Endothelial cell of umbilical vein (primary cell): ENCODE measurements at regions not wholly inside any gene's neighbourhood (a gene's known extent, or its start where the extent isn't known, plus 50 kb on each side); places are given as distances from the start of the nearest gene placed in this dataset.

ENCODE experiments used
- BruUV-seq: library from RNA; stranded (reverse); fragments of 400-500 nt; replicated peaks from 2 replicates; lab custom pipeline; 2021; lab: Mats Ljungman, UMichigan
- CTCF ChIA-PET: fragments of 300-600, 350-600 bp; sonication (Branson Sonifier 250); formaldehyde crosslinking; loops from one replicate; lab custom pipeline; 2021; ENCODE audit warnings: antibody characterized with exemption, inconsistent platforms; lab: Charles Lee
- POLR2A ChIA-PET: fragments of 300-600, 350-600 bp; sonication (Branson Sonifier 250); formaldehyde crosslinking; loops from one replicate; lab custom pipeline; 2021; ENCODE audit warnings: antibody characterized with exemption, inconsistent platforms; lab: Charles Lee
- DNase-seq: peaks from one replicate; pipeline ENCODE4 v3.0.0-alpha.2; 2011; ENCODE audit warnings: low read depth, low spot score
- FAIRE-seq: peaks from 2 replicates; lab custom pipeline; 2011; peaks lifted over from hg19 to GRCh38; lab: Jason Lieb, UNC
- H2AFZ ChIP-seq: 2 replicates; pipeline ENCODE4 v1.6.0; 2012; ENCODE audit warnings: low read depth, low read length, control low read depth, inconsistent platforms
- H3K27ac ChIP-seq: 2 replicates; pipeline ENCODE4 v1.5.1; 2011; ENCODE audit warnings: low read depth, mild to moderate bottlenecking, control low read depth, low read length, moderate library complexity; ENCODE audit not compliant: insufficient read depth
- H3K27me3 ChIP-seq, 2 experiments: 2 replicates each; pipeline versions ENCODE4 v1.6.0 to v1.6.1; 2011; ENCODE audit warnings: low read length in 2 of 2, mixed read lengths in 1 of 2; ENCODE audit not compliant: control insufficient read depth in 2 of 2, insufficient read depth in 2 of 2
- H3K36me3 ChIP-seq, 2 experiments: 2 replicates in 1 of 2; 3 replicates in 1 of 2; pipeline ENCODE4 v1.5.1; 2011; ENCODE audit warnings: low read length in 2 of 2, mild to moderate bottlenecking in 1 of 2, moderate library complexity in 1 of 2; ENCODE audit not compliant: control insufficient read depth in 2 of 2, insufficient read depth in 2 of 2; ENCODE audit errors: extremely low read depth in 1 of 2
- H3K4me1 ChIP-seq: 3 replicates; pipeline ENCODE4 v1.5.1; 2011; ENCODE audit warnings: mild to moderate bottlenecking, low read length; ENCODE audit not compliant: control insufficient read depth, insufficient read depth; ENCODE audit errors: extremely low read depth
- H3K4me2 ChIP-seq: 2 replicates; pipeline ENCODE4 v1.6.1; 2011; ENCODE audit warnings: low read length, control low read depth, mixed read lengths; ENCODE audit not compliant: insufficient read depth
- H3K4me3 ChIP-seq, 3 experiments: fragments of 200-600 bp in 1 of 3; sonication (generic), shearing (Covaris generic) in 1 of 3; replicated peaks in 1 of 3; 2 replicates each; pipeline ENCODE4 v1.5.1; 2011 to 2016; ENCODE audit warnings: control low read depth in 3 of 3, low read length in 3 of 3, mild to moderate bottlenecking in 2 of 3, inconsistent platforms in 1 of 3, low read depth in 1 of 3, moderate library complexity in 1 of 3; ENCODE audit not compliant: insufficient read depth in 1 of 3
- H3K79me2 ChIP-seq: 2 replicates; pipeline ENCODE4 v1.6.0; 2012; ENCODE audit warnings: low read length, inconsistent platforms; ENCODE audit not compliant: control insufficient read depth, insufficient read depth
- H3K9ac ChIP-seq: replicated peaks from 2 replicates; pipeline ENCODE3; 2011; ENCODE audit warnings: low read length, control low read depth; ENCODE audit not compliant: insufficient read depth; ENCODE audit errors: extremely low read depth
- H3K9me1 ChIP-seq: replicated peaks from 3 replicates; pipeline ENCODE4 v1.6.0; 2011; ENCODE audit warnings: mild to moderate bottlenecking, low read length; ENCODE audit not compliant: control insufficient read depth, insufficient read depth; ENCODE audit errors: extremely low read depth
- H3K9me3 ChIP-seq: replicated peaks from 2 replicates; pipeline ENCODE4 v1.5.1; 2012; ENCODE audit warnings: low read length, inconsistent platforms; ENCODE audit not compliant: control insufficient read depth, insufficient read depth
- H4K20me1 ChIP-seq: replicated peaks from 2 replicates; pipeline ENCODE3; 2011; ENCODE audit warnings: mild to moderate bottlenecking, low read length; ENCODE audit not compliant: control insufficient read depth, insufficient read depth; ENCODE audit errors: extremely low read depth
- CTCF ChIP-seq, 2 donors: IDR thresholded peaks; 1 replicate in 1 of 2; 2 replicates in 1 of 2; pipeline ENCODE4 v1.5.1; 2011; ENCODE audit warnings: low read length in 2 of 2, mild to moderate bottlenecking in 2 of 2, moderate library complexity in 2 of 2, control low read depth in 1 of 2, inconsistent platforms in 1 of 2, low read depth in 1 of 2; ENCODE audit not compliant: insufficient read depth in 1 of 2; ENCODE audit errors: extremely low read depth in 1 of 2
- EZH2 ChIP-seq: IDR thresholded peaks from 2 replicates; pipeline ENCODE4 v1.6.1; 2012; ENCODE audit warnings: borderline replicate concordance, low read depth, mild to moderate bottlenecking, moderate library complexity, low read length, inconsistent platforms; ENCODE audit not compliant: severe bottlenecking
- FOS ChIP-seq: IDR thresholded peaks from 2 replicates; pipeline ENCODE4 v1.6.1; 2011; ENCODE audit warnings: mild to moderate bottlenecking, low read length, moderate library complexity, borderline replicate concordance; ENCODE audit not compliant: insufficient read depth
- GATA2 ChIP-seq: IDR thresholded peaks from 2 replicates; pipeline ENCODE4 v1.7.0; 2011; ENCODE audit warnings: low read depth, mild to moderate bottlenecking, moderate library complexity, mixed read lengths, low read length; ENCODE audit not compliant: insufficient read length, insufficient read depth
- JUN ChIP-seq: IDR thresholded peaks from 2 replicates; pipeline ENCODE4 v1.6.1; 2011; ENCODE audit warnings: borderline replicate concordance, low read depth; ENCODE audit not compliant: insufficient read length, insufficient read depth
- MAX ChIP-seq: IDR thresholded peaks from 2 replicates; pipeline ENCODE4 v1.6.1; 2011; ENCODE audit not compliant: insufficient read depth, insufficient read length
- MYC ChIP-seq: IDR thresholded peaks from one replicate; pipeline ENCODE4 v1.6.1; 2011; ENCODE audit warnings: mild to moderate bottlenecking, low read depth, low read length
- POLR2A ChIP-seq: IDR thresholded peaks from 2 replicates; pipeline ENCODE4 v1.6.1; 2012; ENCODE audit warnings: low read depth, mild to moderate bottlenecking, control low read depth, low read length
- POLR2AphosphoS5 ChIP-seq: IDR thresholded peaks from 2 replicates; pipeline ENCODE4 v1.6.1; 2012; ENCODE audit warnings: low read depth, mild to moderate bottlenecking, control low read depth, low read length, moderate library complexity; ENCODE audit not compliant: insufficient read depth
- dilution Hi-C: fragments of 300-500 bp; cut with MboI; formaldehyde crosslinking; loops from one replicate; pipeline ENCODE4 v1.15.0; 2019; ENCODE audit warnings: low sequenced_read_pairs; ENCODE audit not compliant: extremely low pct_ligation_motif_present
- intact Hi-C: fragments of 100-400 bp; cut with micrococcal nuclease; formaldehyde crosslinking; loops from one replicate; pipeline ENCODE4 v1.10.0; 2022

DNA sequence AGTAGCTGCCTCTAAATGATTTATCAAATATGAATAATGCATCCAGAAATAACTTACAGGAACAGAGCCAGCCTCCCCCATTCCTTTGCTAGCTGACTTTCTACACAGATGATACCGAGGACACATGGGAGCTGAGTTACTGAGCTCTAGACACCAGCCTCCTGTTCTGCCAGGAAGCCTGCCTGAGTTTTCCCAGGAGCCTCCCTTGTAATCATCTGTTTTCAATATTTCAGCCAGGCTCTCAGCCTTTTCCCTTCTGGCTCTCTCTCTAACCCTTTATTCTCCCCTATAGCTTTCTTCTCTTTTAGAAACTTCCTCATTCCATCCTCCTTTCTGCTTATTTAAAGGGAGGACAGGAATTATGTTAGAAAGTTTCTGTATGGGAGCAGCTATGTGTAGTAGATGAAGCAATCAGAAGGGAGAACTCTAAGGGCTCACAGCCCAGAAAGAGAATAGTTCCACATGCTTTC lies 911.6 kb downstream of the TDRD15 start:
- no peak overlapping the region for H3K4me3 ChIP-seq
- no peaks in the 10 kb centered on the region for H3K4me1 ChIP-seq
- no TSS peak for BruUV-seq
- no peak overlapping the region for H2AFZ ChIP-seq
- intact Hi-C loops: no loop called here
- no peaks in the 10 kb centered on the region for H3K9me1 ChIP-seq
- no peaks in the 10 kb centered on the region for H3K27me3 ChIP-seq
- DNase-seq (no peak), FAIRE-seq (no peak)
- H3K9me3 ChIP-seq: peaks cover 2% of the 10 kb centered on the region
- ChIA-PET POLR2A (no interaction called here), CTCF (no interaction called here)
- H3K27ac ChIP-seq: no peak overlapping the region
- H4K20me1 ChIP-seq: no peaks in the 10 kb centered on the region
- TF ChIP-seq POLR2AphosphoS5 (no peak), GATA2 (no peak), MYC (no peak), FOS (no peak), CTCF (IDR thresholded peaks at IDR 0.05; ENCODE audit: extremely low read depth in 1 of 2, insufficient read depth in 1 of 2, low read depth in 1 of 2, low read length in 2 of 2) (no peak), MAX (no peak), EZH2 (no peak), JUN (no peak), POLR2A (no peak)
- dilution Hi-C loops: no loop called here
- H3K9ac ChIP-seq: no peak overlapping the region
- H3K79me2 ChIP-seq: no peaks in the 10 kb centered on the region
- no peaks in the 10 kb centered on the region for H3K36me3 ChIP-seq
- H3K4me2 ChIP-seq: no peak overlapping the region
